ENCODE measurements at regions not wholly inside any gene's neighbourhood (a gene's known extent, or its start where the extent isn't known, plus 50 kb on each side); places are given as distances from the start of the nearest gene placed in this dataset.

GRCh38 chr3:116966649-116967048 lies 257.1 kb downstream of the TUSC7 start:
- TF ChIP-seq Cebpa-rat (IDR thresholded peaks at IDR 0.05) = no peak
- H3K27me3 ChIP-seq = no peaks in the 10 kb centered on the region
- H3K9ac ChIP-seq = no peak overlapping the region
- H3K27ac ChIP-seq = no peak overlapping the region
- H3K4me3 ChIP-seq = no peak overlapping the region
- H4K20me1 ChIP-seq = no peaks in the 10 kb centered on the region
- H3K4me2 ChIP-seq = no peak overlapping the region
- no peaks in the 10 kb centered on the region for H3K36me3 ChIP-seq
- H3K9me3 ChIP-seq (replicated peaks in 1 of 11) = no peaks in the 10 kb centered on the region
- H3K4me1 ChIP-seq = no peaks in the 10 kb centered on the region

- no peak overlapping the region for H3K9ac ChIP-seq
- H3K36me3 ChIP-seq = no peaks in the 10 kb centered on the region
- no peaks in the 10 kb centered on the region for H3K9me3 ChIP-seq (replicated peaks in 1 of 11)
- H3K4me2 ChIP-seq = no peak overlapping the region
- no peak for TF ChIP-seq Cebpa-rat (IDR thresholded peaks at IDR 0.05)
- no peak overlapping the region for H3K27ac ChIP-seq
- H4K20me1 ChIP-seq = no peaks in the 10 kb centered on the region
- H3K27me3 ChIP-seq = no peaks in the 10 kb centered on the region
- H3K4me3 ChIP-seq = no peak overlapping the region
- H3K4me1 ChIP-seq = no peaks in the 10 kb centered on the region
Measured at GRCh38 chr3:116969135-116969534, 259.6 kb downstream of the TUSC7 start.

GRCh38 chr3:116969646-116970045 lies 260.1 kb downstream of the TUSC7 start:
- H3K36me3 ChIP-seq = no peaks in the 10 kb centered on the region
- no peak overlapping the region for H3K9ac ChIP-seq
- no peak overlapping the region for H3K27ac ChIP-seq
- H3K4me1 ChIP-seq = no peaks in the 10 kb centered on the region
- H3K9me3 ChIP-seq (replicated peaks in 1 of 11) = no peaks in the 10 kb centered on the region
- no peak for TF ChIP-seq Cebpa-rat (IDR thresholded peaks at IDR 0.05)
- no peak overlapping the region for H3K4me3 ChIP-seq
- H4K20me1 ChIP-seq = no peaks in the 10 kb centered on the region
- no peaks in the 10 kb centered on the region for H3K27me3 ChIP-seq
- no peak overlapping the region for H3K4me2 ChIP-seq

GRCh38 chr3:116971531-116971930 lies 262.0 kb downstream of the TUSC7 start:
- Histone ChIP-seq H3K4me1 (no peaks in the 10 kb centered on the region), H3K9ac (no peak overlapping the region), H4K20me1 (no peaks in the 10 kb centered on the region), H3K4me2 (no peak overlapping the region), H3K27ac (no peak overlapping the region), H3K27me3 (no peaks in the 10 kb centered on the region), H3K36me3 (no peaks in the 10 kb centered on the region), H3K4me3 (no peak overlapping the region), H3K9me3 (replicated peaks in 1 of 11) (no peaks in the 10 kb centered on the region)
- no peak for TF ChIP-seq Cebpa-rat (IDR thresholded peaks at IDR 0.05)

- no peak for TF ChIP-seq Cebpa-rat (IDR thresholded peaks at IDR 0.05)
- H3K27ac ChIP-seq = no peak overlapping the region
- no peak overlapping the region for H3K4me2 ChIP-seq
- H3K36me3 ChIP-seq = no peaks in the 10 kb centered on the region
- H3K27me3 ChIP-seq = no peaks in the 10 kb centered on the region
- no peak overlapping the region for H3K9ac ChIP-seq
- no peaks in the 10 kb centered on the region for H3K4me1 ChIP-seq
- H3K9me3 ChIP-seq (replicated peaks in 1 of 11) = no peaks in the 10 kb centered on the region
- no peak overlapping the region for H3K4me3 ChIP-seq
- H4K20me1 ChIP-seq = no peaks in the 10 kb centered on the region
Measured at GRCh38 chr3:116974702-116975101, 265.1 kb downstream of the TUSC7 start.

GRCh38 chr3:116977441-116977840 lies 267.9 kb downstream of the TUSC7 start:
- Histone ChIP-seq H3K4me2 (no peak overlapping the region), H3K27ac (no peak overlapping the region), H3K36me3 (no peaks in the 10 kb centered on the region), H3K9me3 (replicated peaks in 1 of 11) (no peaks in the 10 kb centered on the region), H3K4me3 (no peak overlapping the region), H4K20me1 (no peaks in the 10 kb centered on the region), H3K27me3 (no peaks in the 10 kb centered on the region), H3K4me1 (no peaks in the 10 kb centered on the region), H3K9ac (no peak overlapping the region)
- no peak for TF ChIP-seq Cebpa-rat (IDR thresholded peaks at IDR 0.05)

GRCh38 chr3:116980099-116980498 lies 270.5 kb downstream of the TUSC7 start:
- no peak overlapping the region for H3K4me2 ChIP-seq
- H3K9me3 ChIP-seq (replicated peaks in 1 of 11) = no peaks in the 10 kb centered on the region
- no peaks in the 10 kb centered on the region for H3K4me1 ChIP-seq
- no peaks in the 10 kb centered on the region for H3K27me3 ChIP-seq
- TF ChIP-seq Cebpa-rat (IDR thresholded peaks at IDR 0.05) = no peak
- no peak overlapping the region for H3K27ac ChIP-seq
- no peaks in the 10 kb centered on the region for H4K20me1 ChIP-seq
- no peaks in the 10 kb centered on the region for H3K36me3 ChIP-seq
- H3K9ac ChIP-seq = no peak overlapping the region
- no peak overlapping the region for H3K4me3 ChIP-seq

GRCh38 chr3:116981089-116981488 lies 271.5 kb downstream of the TUSC7 start:
- Histone ChIP-seq H3K4me3 (no peak overlapping the region), H3K9me3 (replicated peaks in 1 of 11) (no peaks in the 10 kb centered on the region), H3K27me3 (no peaks in the 10 kb centered on the region), H3K27ac (no peak overlapping the region), H3K9ac (no peak overlapping the region), H4K20me1 (no peaks in the 10 kb centered on the region), H3K36me3 (no peaks in the 10 kb centered on the region), H3K4me1 (no peaks in the 10 kb centered on the region), H3K4me2 (no peak overlapping the region)
- TF ChIP-seq Cebpa-rat (IDR thresholded peaks at IDR 0.05) = no peak

- Histone ChIP-seq H3K27me3 (no peaks in the 10 kb centered on the region), H3K36me3 (no peaks in the 10 kb centered on the region), H3K4me2 (no peak overlapping the region), H3K4me3 (no peak overlapping the region), H3K27ac (no peak overlapping the region), H4K20me1 (no peaks in the 10 kb centered on the region), H3K9ac (no peak overlapping the region), H3K9me3 (replicated peaks in 1 of 11) (no peaks in the 10 kb centered on the region), H3K4me1 (no peaks in the 10 kb centered on the region)
- no peak for TF ChIP-seq Cebpa-rat (IDR thresholded peaks at IDR 0.05)
Measured at GRCh38 chr3:116984301-116984700, 274.7 kb downstream of the TUSC7 start.

GRCh38 chr3:116994351-116994879 lies 284.8 kb downstream of the TUSC7 start:
- no peak overlapping the region for H3K4me3 ChIP-seq
- H3K4me2 ChIP-seq = no peak overlapping the region
- no peaks in the 10 kb centered on the region for H3K27me3 ChIP-seq
- H3K9ac ChIP-seq = no peak overlapping the region
- H3K36me3 ChIP-seq = no peaks in the 10 kb centered on the region
- TF ChIP-seq Cebpa-rat (IDR thresholded peaks at IDR 0.05) = no peak
- H3K9me3 ChIP-seq (replicated peaks in 1 of 11) = no peaks in the 10 kb centered on the region
- no peaks in the 10 kb centered on the region for H3K4me1 ChIP-seq
- no peaks in the 10 kb centered on the region for H4K20me1 ChIP-seq
- H3K27ac ChIP-seq = no peak overlapping the region

GRCh38 chr3:117003501-117003900 lies 293.9 kb downstream of the TUSC7 start:
- H3K9ac ChIP-seq = no peak overlapping the region
- H3K27me3 ChIP-seq = no peaks in the 10 kb centered on the region
- no peaks in the 10 kb centered on the region for H3K9me3 ChIP-seq (replicated peaks in 1 of 11)
- no peak overlapping the region for H3K4me3 ChIP-seq
- H3K27ac ChIP-seq = no peak overlapping the region
- TF ChIP-seq Cebpa-rat (IDR thresholded peaks at IDR 0.05) = no peak
- no peaks in the 10 kb centered on the region for H3K36me3 ChIP-seq
- no peaks in the 10 kb centered on the region for H4K20me1 ChIP-seq
- H3K4me2 ChIP-seq = no peak overlapping the region
- no peaks in the 10 kb centered on the region for H3K4me1 ChIP-seq
